ENCODE measurements at regions not wholly inside any gene's neighbourhood (a gene's known extent, or its start where the extent isn't known, plus 50 kb on each side); places are given as distances from the start of the nearest gene placed in this dataset.

- H2AFZ ChIP-seq (replicated peaks; ENCODE audit: low read length, poor library complexity) = no peak overlapping the region
- no peak for DNase-seq
- no peak overlapping the region for H3K14ac ChIP-seq (replicated peaks; ENCODE audit: low read depth, low read length)
- H3K4ac ChIP-seq (ENCODE audit: low read depth, low read length) = no peak overlapping the region
- no peaks in the 10 kb centered on the region for H3K27me3 ChIP-seq (ENCODE audit: control insufficient read depth, insufficient read depth, low read length)
- H4K20me1 ChIP-seq (ENCODE audit: insufficient read depth, low read length) = no peaks in the 10 kb centered on the region
- H2BK120ac ChIP-seq (ENCODE audit: low read depth, low read length) = no peak overlapping the region
- no peak overlapping the region for H2AK9ac ChIP-seq (replicated peaks; ENCODE audit: low read depth, low read length, poor library complexity)
- WGBS, 2 experiments (ENCODE audit: extremely low coverage in 2 of 2, insufficient read length in 1 of 2) = no CpG with 5 or more reads among the region's 1 CpG
- H3K23ac ChIP-seq (ENCODE audit: low read depth, low read length) = no peak overlapping the region
- H2BK15ac ChIP-seq (ENCODE audit: low read depth, low read length) = no peak overlapping the region
- H4K8ac ChIP-seq (ENCODE audit: low read depth in 2 of 2, low read length in 2 of 2) = no peak overlapping the region
- peaks cover 4% of the 10 kb centered on the region for H3K9me3 ChIP-seq (ENCODE audit: control insufficient read depth, insufficient read depth, low read length)
- H3K9ac ChIP-seq (ENCODE audit: low read depth, low read length) = no peak overlapping the region
- ChIA-PET POLR2A (ENCODE audit: unreplicated experiment) (no interaction called here), CTCF (no interaction called here)
- no peak overlapping the region for H2BK5ac ChIP-seq (ENCODE audit: low read depth, low read length, poor library complexity, severe bottlenecking)
- no peak overlapping the region for H3K4me3 ChIP-seq (ENCODE audit: insufficient read depth, low read depth, low read length)
- no peak overlapping the region for H2BK20ac ChIP-seq (ENCODE audit: low read depth, low read length)
- no peaks in the 10 kb centered on the region for H3K36me3 ChIP-seq (ENCODE audit: control insufficient read depth, insufficient read depth, low read length)
- in situ Hi-C loops (cut with MboI; ENCODE audit: low sequenced_read_pairs) (no loop called here), intact Hi-C loops (cut with micrococcal nuclease) (no loop called here), dilution Hi-C loops (cut with HindIII; ENCODE audit: low sequenced_read_pairs, unreplicated experiment) (no loop called here)
- BruUV-seq (replicated peaks) = no TSS peak
- H3K4me2 ChIP-seq (ENCODE audit: low read depth, low read length) = no peak overlapping the region
- ATAC-seq (ENCODE audit: low read depth) = no peak
- H4K5ac ChIP-seq (ENCODE audit: low read depth, low read length) = no peak overlapping the region
- H3K18ac ChIP-seq (ENCODE audit: low read depth, low read length) = no peak overlapping the region
- TF ChIP-seq RAD21 (IDR thresholded peaks at IDR 0.05; ENCODE audit: low read length) (no peak), BHLHE40 (IDR thresholded peaks at IDR 0.05; ENCODE audit: low read depth, low read length) (no peak), RFX5 (IDR thresholded peaks at IDR 0.05; ENCODE audit: low read depth, low read length) (no peak), USF2 (IDR thresholded peaks at IDR 0.05; ENCODE audit: low read depth, low read length) (no peak), POLR2A (IDR thresholded peaks at IDR 0.05; ENCODE audit: low read depth, low read length) (no peak), NFE2L2 (IDR thresholded peaks at IDR 0.05; ENCODE audit: low read depth, low read length) (no peak), MAFK (IDR thresholded peaks at IDR 0.05; ENCODE audit: low read depth, low read length) (no peak), RCOR1 (IDR thresholded peaks at IDR 0.05; ENCODE audit: insufficient replicate concordance, low read length) (no peak), SMC3 (IDR thresholded peaks at IDR 0.05; ENCODE audit: low read depth, low read length) (no peak), CTCF (conservative IDR thresholded peaks at IDR 0.05; ENCODE audit: low read depth, low read length) (no peak), CEBPB (IDR thresholded peaks at IDR 0.05; ENCODE audit: low read depth, low read length) (no peak)
- no peak overlapping the region for H2AK5ac ChIP-seq (ENCODE audit: low read depth, low read length)
- no peak overlapping the region for H3K27ac ChIP-seq (ENCODE audit: insufficient read depth, low read length)
- H3K56ac ChIP-seq (ENCODE audit: extremely low read depth, insufficient read depth, low read length) = no peak overlapping the region
- H3K9me1 ChIP-seq (ENCODE audit: insufficient read depth, low read length) = no peaks in the 10 kb centered on the region
- no peaks in the 10 kb centered on the region for H3K79me1 ChIP-seq (ENCODE audit: low read depth in 1 of 2, low read length in 2 of 2)
- no peaks in the 10 kb centered on the region for H3K4me1 ChIP-seq (ENCODE audit: control insufficient read depth, insufficient read depth, low read length)
- no peak overlapping the region for H4K91ac ChIP-seq (ENCODE audit: insufficient read depth, low read depth, low read length)
These were observed 156.1 kb upstream of the NTRK2 start for GRCh38 chr9:84513473-84513872.

Data from IMR-90 (cell line).